HG03442 (cell line): ENCODE measurements at regions not wholly inside any gene's neighbourhood (a gene's known extent, or its start where the extent isn't known, plus 50 kb on each side); places are given as distances from the start of the nearest gene placed in this dataset.
A peak's percentile ranks its signal among the peaks of the same experiment; 100 is the strongest.
"Not testable (repeated sequence)": the region's sequence is repeated elsewhere in the genome, so short reads cannot be mapped to it uniquely, and the experiment has no call there.

Experiments used
- ATAC-seq: cut with Tn5 transposase; IDR thresholded peaks from one replicate; pipeline ENCODE4 v1.9.1; 2021; ENCODE audit warnings: mild to moderate bottlenecking, moderate library complexity; ENCODE audit not compliant: unreplicated experiment

DNA sequence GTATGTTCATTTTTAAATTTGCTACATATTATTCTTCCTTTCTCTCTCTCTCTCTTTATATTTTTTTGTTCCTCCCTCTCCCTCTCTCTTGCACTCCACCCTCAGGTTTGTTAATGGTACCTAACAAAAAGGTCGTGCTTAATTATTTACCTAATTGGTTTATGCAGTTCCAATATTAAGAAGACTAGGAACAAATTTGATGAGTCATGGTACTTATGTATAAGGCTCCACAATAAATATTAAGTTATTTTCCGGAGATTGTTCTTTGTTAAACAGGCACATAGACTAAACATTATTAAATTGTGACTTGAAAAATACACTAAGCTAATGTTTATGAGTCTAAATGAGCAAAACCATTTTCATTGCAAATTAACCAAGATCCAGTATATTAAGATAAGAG, 1200.8 kb upstream of the ALCAM start:
- no peak for ATAC-seq

DNA sequence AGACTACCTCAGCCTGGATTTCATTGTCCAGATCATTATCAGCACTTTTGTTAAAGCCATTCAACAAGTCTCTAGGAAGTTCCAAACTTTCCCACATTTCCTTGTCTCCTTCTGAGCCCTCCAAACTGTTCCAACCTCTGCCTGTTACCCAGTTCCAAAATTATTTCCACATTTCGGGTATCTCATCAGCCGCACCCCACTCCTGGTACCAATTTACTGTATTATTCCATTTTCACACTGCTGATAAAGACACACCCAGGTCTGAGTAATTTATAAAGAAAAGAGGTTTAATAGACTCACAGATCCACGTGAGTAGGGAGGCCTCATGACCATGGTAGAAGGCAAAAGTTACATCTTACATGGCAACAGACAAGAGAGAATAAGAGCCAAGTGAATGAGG, 1198.3 kb upstream of the ALCAM start:
- ATAC-seq, result no peak

DNA sequence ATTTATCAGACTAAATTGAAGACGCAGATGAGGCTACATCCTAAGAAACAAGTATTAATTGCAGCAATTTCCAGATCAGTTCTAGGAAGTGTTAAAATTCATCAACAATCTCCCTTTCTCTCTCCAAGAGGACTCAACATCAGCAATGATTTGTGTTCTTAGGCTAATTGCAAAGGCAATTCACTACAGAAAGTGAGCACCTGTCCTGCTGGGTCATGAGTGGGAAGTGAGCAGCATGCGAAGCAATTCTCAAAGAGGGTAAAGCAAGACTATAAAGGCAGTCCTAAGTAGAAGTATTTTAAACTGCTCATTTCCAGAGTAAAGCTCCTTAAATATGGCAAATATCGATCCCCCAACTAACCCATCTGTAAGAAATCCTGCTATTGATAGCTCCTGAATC, 1191.0 kb upstream of the ALCAM start:
- no peak for ATAC-seq

DNA sequence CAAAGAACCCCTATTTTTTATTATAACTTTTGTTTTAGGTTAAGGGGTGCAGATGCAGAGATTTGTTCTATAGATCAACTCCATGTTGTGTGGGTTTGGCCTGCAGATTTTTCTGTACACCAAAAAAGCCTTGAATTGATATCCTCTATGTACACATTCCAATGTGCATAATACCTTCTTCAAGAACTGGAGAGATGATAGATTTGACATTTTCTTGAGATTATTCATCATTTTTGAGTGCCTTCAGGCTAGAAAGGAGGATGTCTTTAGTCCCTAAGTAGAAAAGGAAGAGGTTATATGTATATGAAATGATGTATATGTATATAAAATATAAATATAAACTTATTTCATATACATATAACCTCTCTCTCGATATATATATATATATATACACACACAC, 1190.0 kb upstream of the ALCAM start:
- no peak for ATAC-seq

DNA sequence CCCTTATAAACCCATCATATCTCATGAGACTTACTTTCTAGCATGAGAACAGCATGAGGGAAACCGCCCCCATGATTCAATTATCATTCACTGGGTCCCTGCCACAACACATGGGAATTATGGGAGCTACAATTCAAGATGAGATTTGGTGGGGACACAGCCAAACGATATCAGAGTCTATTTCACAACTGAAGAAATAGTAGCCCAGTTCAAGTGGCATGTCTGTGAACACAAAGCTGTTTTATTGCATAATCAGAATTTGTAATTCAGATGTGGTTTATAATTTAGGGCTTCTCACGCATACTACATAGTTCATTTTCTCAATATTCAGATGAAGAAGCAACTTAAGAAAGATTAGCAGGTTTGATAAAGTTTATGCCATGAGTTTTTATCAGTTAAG, 1188.0 kb upstream of the ALCAM start:
- ATAC-seq, result no peak

DNA sequence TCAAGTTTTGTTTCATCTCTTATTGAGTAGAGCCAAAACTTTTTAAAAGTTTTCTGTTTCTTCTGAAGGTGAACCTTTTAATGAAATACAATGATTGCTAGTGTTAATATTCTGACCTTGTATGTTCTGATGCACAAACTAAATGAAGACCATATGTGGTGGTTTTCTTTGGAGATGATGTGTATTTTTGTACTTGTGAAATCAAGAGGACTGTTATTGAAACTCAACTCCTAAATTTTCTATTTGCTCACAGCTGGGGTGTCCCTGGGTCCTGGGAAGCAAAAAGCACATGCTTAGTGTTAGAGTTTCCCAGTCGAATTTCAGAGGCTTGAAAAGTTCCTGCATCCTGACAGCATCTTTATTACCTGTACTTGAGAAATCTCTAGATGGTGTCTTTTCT, 1185.8 kb upstream of the ALCAM start:
- no peak for ATAC-seq

DNA sequence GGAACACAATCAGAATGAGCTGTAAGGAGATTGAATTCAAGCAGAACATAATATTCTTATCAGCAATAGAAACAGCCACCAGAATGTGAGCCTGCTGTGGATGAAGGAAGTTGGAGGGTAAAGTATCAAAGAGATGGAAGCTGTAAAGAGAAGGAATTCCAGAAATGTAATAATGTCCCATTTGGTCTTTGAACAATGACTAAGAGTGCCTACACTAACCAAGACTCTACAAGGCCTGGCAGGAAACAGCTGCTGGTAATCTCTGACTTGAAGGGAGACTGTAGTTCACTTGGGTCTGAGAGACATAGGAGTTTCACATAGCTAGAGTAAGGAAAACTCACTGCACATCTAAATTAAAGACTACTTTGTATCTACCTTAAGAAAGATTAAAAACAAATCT, 1176.0 kb upstream of the ALCAM start:
- ATAC-seq, result no peak

DNA sequence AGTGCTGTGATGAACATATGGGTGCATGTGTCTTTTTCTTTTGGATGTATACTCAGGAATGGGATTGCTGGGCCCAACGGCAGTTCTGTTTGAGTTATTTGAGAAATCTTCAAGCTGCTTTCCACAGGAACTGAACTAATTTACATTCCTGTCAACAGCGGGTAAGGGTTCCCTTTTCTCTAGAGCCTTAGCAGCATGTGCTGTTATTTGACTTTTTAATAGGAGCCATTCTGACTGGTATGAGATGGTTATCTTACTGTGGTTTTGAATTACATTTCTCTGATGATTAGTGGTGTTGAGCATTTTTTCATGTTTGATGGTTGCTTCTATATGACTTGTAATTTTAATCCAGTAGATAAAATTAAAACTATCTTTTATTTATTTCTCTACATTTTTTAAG, 1168.6 kb upstream of the ALCAM start:
- ATAC-seq, result no peak

DNA sequence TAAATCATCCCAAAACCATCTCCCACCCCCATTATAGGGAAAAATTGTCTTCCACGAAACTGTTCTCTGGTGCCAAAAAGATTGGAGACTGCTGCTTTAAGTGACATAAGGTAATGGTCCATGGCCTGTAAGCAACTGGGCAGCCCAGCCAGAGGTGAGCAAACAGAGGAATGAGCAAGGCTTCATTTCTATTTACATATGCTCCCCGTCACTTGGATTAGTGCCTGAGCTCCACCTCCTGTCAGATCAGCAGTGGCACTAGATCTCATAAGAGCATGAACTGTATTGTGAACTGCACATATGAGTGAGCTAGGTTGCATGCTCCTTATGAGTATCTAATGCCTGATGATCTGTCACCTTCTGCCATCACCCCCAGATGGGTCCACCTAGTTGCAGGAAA, 1159.8 kb upstream of the ALCAM start:
- no peak for ATAC-seq

DNA sequence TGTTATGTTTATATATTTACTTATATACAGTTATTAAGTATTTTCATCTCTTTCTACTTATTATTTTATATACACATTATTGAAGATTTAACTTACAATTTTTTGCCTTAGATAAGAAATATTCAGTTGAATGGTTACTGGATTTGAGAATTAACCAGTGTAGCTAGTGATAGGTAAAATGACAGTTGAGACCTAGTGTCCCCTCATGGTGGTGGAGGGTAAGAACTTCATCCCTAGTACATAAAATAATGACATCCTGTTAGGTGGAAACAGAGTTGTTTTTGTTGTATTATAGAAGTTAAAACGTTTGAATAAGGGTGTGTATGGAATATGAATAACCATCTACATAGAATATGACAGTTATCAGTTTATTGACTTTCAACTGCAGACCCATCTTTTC, 1152.4 kb upstream of the ALCAM start:
- no peak for ATAC-seq

DNA sequence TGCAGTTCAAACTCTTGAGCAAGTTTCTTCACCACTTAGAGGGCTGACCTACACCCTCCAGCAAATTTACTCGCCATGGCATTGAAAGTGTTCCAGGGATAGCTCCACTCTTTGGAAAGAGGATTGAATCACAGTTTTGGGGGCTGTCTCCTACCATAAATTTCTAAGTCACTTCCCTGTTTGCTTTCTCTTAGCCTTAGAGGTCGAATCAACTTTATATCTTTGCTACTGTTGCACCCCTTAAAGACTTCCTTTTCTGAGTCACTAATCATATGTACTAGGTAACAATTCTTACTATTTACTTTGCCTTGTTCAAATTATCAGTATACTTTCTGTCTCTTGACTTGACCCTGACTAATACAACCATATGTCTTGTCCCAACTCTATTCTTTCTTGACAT, 1151.8 kb upstream of the ALCAM start:
- ATAC-seq, result no peak

DNA sequence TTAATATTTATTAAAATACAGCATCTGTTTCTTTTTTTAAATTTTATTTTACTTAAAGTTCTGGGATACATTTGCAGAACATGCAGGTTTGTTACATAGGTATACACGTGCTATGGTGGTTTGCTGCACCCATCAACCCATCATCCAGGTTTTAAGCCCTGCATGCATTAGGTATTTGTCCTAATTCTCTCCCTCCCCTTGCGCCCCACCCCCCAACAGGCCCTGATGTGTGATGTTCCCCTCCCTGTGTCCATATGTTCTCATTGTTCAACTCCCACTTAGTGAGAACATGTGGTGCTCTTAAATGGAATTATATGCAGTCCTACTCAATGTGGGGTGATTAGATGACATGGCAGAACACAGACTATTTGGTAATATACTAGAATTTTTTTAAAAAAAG, 1147.7 kb upstream of the ALCAM start:
- ATAC-seq, result not testable (repeated sequence)

DNA sequence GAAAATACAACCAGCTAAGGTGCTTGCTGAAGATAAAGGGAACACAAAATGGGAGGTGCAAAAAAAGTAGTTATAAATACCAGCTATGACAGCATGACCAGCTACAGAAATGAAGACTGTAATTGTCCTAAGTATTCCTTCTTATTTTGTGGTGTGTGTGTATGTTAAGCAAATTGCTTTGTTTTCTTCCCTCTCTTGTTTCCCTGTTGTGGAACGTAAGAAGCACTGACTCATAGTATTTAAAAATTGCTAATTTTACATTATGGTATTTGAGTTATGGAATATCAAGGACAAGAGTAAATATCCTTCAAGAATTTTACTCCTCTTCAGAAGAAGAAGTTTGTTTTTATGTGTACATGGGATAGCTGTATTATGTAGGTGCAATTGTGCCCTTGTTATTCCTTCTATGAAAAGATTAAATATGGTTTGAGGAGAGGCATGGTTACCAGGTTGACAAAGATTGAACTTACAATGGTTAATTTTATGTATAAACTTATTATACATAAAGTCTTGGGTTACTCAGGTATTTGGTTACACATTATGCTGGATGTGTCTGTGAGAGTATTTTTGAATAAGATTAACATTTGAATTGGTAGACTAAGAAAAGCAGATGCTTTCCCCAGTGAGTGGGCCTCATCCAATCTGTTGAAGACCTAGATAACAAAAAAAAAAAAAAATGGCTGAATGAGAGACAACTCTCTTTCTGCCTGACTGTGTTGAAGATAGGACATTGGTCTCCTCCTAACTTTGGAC, 1132.1 kb upstream of the ALCAM start:
- ATAC-seq, result no peak

DNA sequence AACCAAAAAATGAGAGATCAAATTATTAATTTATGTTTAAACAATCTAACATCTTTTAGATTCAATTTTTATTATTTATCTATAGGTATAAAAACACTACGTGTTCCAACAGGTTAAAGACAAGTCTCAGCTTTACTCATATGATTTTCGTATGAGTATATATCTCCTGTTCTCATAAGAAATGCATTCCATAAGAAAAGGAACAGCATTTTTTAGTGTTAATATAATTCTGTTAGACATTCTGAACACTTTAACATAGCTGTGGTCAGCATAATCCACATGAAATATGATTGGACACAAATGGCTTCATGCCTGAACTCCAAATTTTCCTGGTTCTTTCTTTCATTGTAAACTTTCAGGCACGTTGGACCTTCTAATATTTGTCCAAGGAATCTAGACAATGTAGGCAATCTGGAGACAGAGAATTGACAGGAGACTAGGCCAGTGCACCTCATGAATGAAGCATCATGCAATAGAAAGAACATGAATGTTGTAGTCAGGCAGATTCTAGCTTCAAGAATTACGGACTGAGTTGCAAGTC, 1122.0 kb upstream of the ALCAM start:
- no peak for ATAC-seq

DNA sequence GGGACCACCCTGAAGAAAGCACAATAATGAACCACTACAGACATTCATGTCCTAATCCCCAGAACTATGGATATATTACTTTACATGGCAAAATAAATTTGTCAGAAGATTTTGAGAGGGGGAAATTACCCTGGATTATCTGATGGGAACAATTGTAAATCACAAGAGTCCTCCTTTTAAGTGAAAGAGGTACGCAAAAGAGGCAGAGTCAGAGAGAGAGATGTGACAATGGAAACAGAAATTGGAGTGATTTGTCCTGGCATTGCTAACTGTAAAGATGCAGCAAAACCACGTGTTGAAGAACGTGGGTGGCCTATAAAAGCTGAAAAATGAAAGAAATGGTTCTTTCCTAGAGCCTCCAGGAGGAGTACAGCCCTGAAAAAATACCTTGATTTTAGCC, 1121.4 kb upstream of the ALCAM start:
- ATAC-seq, result no peak

DNA sequence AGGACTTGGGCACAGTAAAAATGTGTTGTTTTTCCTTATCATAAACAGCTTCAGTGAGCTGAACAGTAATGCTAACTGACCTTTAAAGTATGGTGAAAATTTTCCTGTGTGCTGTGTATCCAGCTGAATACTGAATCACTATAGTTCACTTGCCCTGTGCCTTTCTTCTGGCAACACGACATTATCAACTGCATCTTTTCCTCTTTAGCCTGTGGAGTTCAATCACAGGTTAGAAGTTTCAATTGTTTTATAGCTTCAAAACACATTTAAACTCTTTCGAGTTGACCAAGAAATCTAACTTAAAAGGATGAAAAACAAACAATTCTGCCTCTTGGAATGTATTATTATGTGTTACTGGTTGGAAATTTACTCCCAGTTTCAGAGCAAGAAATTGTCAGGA, 1120.7 kb upstream of the ALCAM start:
- ATAC-seq, result no peak

DNA sequence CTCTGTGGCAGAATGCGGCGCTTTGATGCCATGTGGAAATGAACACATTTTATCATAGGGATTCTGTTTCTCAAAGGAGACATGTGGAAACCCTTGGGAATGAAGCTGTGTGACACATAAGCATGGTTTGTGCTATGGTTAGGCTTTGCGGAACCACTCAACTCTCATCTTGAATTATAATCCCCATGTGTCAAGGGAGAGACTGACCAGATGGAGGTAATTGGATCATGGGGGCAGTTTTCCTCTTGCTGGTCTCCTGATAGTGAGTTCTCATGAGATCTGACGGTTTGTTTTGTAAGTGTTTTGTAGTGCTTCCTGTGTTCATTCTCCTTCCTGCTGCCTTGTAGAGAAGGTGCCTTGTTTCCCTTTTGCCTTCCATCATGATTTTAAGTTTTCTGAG, 1109.2 kb upstream of the ALCAM start:
- no peak for ATAC-seq

DNA sequence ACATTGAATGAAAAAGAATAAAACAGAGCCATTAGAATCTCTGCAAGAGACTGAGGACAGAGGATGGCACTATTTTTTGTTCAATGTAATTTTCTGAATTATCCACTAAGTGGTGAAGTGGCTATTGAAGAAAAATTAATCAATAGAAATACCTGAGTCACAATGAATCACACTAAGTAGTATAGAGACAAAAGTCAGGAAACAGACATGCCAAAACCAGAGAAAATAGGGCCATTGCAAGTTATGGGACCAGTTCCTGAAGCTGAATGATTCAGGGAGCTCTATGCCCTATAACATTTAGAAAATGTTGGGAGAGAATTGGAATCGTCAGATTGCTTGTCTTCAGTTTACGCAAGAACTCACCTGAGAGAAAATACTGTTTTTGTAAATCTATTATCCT, 1103.2 kb upstream of the ALCAM start:
- no peak for ATAC-seq

DNA sequence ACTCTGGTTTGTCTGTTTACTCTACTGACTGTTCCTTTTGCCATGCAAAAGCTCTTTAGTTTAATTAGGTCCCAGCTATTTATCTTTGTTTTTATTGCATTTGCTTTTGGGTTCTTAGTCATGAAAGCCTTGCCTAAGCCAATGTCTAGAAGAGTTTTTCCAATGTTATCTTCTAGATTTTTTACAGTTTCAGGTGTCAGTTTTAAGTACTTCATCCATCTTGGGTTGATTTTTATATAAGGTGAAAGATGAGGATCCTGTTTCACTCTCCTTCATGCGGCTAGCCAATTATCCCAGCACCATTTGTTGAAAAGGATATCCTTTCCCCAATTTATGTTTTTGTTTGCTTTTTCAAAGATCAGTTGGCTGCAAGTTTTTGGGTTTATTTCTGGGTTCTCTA, 1100.5 kb upstream of the ALCAM start:
- ATAC-seq, result not testable (repeated sequence)

DNA sequence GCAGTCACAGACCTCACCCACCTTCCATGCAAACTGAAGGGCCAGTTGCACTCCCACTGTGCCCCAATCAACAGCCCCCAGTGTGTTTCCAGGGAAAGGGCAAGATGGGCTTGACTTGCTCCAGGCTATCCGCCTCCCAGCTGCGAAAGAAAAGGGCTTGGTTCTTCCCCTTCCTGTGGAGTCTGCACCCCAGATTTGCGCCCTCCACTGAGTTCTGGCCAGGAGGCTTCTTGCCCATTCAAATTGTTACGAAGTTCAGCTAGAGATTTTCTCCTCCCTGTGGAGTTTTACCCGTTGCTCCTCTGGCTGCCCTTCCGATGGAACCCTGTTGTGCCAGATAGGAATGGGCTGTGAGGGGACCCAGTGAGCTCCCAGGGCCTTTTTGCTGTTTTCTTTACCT, 1096.9 kb upstream of the ALCAM start:
- ATAC-seq, result no peak

DNA sequence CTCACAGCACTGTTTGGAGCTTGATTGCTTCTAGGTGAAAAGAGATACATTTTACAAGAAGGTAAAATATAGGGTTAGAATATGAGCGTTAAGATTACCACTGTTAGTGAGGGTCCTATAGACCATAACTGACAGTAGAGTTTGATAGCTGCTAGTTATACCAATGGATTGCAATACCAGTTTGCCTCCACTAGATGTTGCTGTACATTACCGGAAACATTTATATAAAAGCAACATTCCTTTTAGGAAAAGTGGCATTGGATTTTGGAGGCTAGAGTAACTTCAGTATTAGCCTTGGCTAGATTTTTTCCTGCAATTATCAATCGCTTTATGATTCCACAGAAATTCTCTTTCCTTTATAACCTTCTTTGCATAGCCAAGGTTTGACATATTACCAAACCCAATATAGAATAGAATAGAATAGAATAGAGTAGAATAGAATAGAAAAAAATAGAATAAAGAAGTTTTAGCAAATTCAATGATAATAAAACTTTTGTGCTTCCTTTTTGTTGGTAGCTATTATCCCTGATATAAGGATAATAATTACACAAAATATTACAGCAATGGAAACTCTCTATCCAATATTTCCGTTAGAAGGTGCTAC, 1093.6 kb upstream of the ALCAM start:
- ATAC-seq, result peak; percentile 71

DNA sequence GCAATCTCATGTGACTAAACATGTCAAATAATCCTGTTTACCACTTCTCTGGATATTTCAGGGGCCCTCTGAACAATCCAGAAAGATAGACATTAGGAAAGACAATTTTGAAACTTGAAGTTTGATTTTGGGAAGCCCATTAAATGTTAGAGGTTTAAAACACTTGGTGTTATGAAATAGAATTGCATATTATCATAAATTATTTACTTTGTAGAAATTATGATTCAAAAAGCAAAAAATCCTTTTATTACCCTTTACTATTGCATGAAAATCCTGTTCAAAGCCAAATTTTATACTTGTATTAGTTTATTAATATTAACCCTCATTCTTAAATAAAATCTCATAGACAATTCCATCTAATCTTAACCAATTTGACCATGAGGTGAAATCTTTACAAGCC, 1091.5 kb upstream of the ALCAM start:
- ATAC-seq, result no peak

DNA sequence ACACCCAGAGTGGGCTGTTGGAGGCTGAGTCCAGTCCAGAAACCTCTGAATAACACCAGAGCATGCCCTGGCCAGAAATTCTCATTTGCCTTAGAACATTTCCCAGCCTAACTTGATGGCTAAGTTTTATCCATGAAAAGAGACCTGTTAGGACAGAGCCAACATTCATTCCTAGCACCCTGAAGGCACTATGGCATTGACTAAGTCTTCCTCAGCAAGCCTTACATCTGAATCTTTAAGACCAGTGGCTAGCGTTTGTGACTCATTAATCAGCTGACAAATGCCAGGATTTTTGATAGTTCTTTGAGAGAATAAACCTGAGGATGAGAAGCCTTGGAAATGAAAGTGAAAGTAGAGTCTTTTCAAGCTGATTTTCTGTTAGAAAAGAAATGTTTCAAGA, 1087.1 kb upstream of the ALCAM start:
- no peak for ATAC-seq
